SU-DHL-6 (cell line): ENCODE measurements at regions not wholly inside any gene's neighbourhood (a gene's known extent, or its start where the extent isn't known, plus 50 kb on each side); places are given as distances from the start of the nearest gene placed in this dataset.
"Not testable (repeated sequence)": the region's sequence is repeated elsewhere in the genome, so short reads cannot be mapped to it uniquely, and the experiment has no call there.

Experiments used
- H2AFZ ChIP-seq: fragments of 200-600 bp; sonication (generic); 2 replicates; pipeline ENCODE4 v1.6.1; 2014; ENCODE audit warnings: low read depth, mild to moderate bottlenecking, moderate library complexity, mixed read lengths, antibody characterized with exemption, low read length; ENCODE audit not compliant: severe bottlenecking
- H3F3A ChIP-seq: fragments of 200-600 bp; shearing (Covaris generic); 2 replicates; pipeline ENCODE4 v1.6.0; 2016; ENCODE audit warnings: antibody characterized with exemption, mild to moderate bottlenecking; ENCODE audit not compliant: insufficient read depth
- H3K27ac ChIP-seq: fragments of 200-600 bp; sonication (generic); 2 replicates; pipeline ENCODE4 v1.5.1; 2016; ENCODE audit warnings: low read depth, mild to moderate bottlenecking, low read length, moderate library complexity, mixed read lengths
- H3K27me3 ChIP-seq: fragments of 200-600 bp; sonication (generic), shearing (Covaris generic); 2 replicates; pipeline ENCODE4 v1.6.0; 2014; ENCODE audit warnings: mild to moderate bottlenecking, low read length
- H3K36me3 ChIP-seq: fragments of 200-600 bp; sonication (generic); 2 replicates; pipeline ENCODE4 v1.6.1; 2014; ENCODE audit warnings: mild to moderate bottlenecking, low read length, mixed read lengths
- H3K4me2 ChIP-seq: fragments of 300-600, 200-600 bp; shearing (Covaris generic), sonication (generic); 2 replicates; pipeline ENCODE4 v1.6.0; 2014; ENCODE audit warnings: low read length, low read depth, mild to moderate bottlenecking; ENCODE audit not compliant: poor library complexity, severe bottlenecking
- H3K4me3 ChIP-seq: fragments of 200-600 bp; sonication (generic); 2 replicates; pipeline ENCODE4 v1.5.1; 2014; ENCODE audit warnings: antibody characterized with exemption, low read length, mild to moderate bottlenecking, mixed read lengths; ENCODE audit not compliant: insufficient read depth, poor library complexity, severe bottlenecking
- H3K79me2 ChIP-seq: fragments of 200-600 bp; sonication (generic); 2 replicates; pipeline ENCODE4 v1.6.1; 2014; ENCODE audit warnings: mild to moderate bottlenecking, low read length, moderate library complexity; ENCODE audit not compliant: insufficient read depth
- H3K9ac ChIP-seq: fragments of 200-600 bp; sonication (generic); 2 replicates; pipeline ENCODE4 v1.7.0; 2014; ENCODE audit warnings: mild to moderate bottlenecking, low read length
- H3K9me2 ChIP-seq: fragments of 200-600 bp; sonication (generic); replicated peaks from 2 replicates; pipeline ENCODE4 v1.6.1; 2014; ENCODE audit warnings: low read length; ENCODE audit not compliant: insufficient read depth
- H3K9me3 ChIP-seq: fragments of 200-600 bp; sonication (generic); 2 replicates; pipeline ENCODE4 v1.6.1; 2014; ENCODE audit warnings: low read length, mixed read lengths; ENCODE audit not compliant: insufficient read depth
- H4K20me1 ChIP-seq: fragments of 200-600 bp; sonication (generic); 2 replicates; pipeline ENCODE4 v1.6.1; 2014; ENCODE audit warnings: low read depth, mild to moderate bottlenecking, antibody characterized with exemption, low read length, moderate library complexity, mixed read lengths
- EZH2phosphoT487 ChIP-seq: fragments of 200-600 bp; sonication (generic), shearing (Covaris generic); conservative IDR thresholded peaks from 2 replicates; pipeline ENCODE4 v1.6.1; 2018; ENCODE audit warnings: mild to moderate bottlenecking, antibody characterized with exemption, low read length, moderate library complexity, mixed read lengths
- TF ChIP-seq, protein P1 (sequence below): fragments of 200-600 bp; sonication (generic); IDR thresholded peaks from one replicate; pipeline ENCODE4 v1.5.1; 2017; ENCODE audit warnings: antibody characterized with exemption, mild to moderate bottlenecking, low read length, moderate library complexity; ENCODE audit not compliant: insufficient read depth, poor library complexity, severe bottlenecking

DNA sequence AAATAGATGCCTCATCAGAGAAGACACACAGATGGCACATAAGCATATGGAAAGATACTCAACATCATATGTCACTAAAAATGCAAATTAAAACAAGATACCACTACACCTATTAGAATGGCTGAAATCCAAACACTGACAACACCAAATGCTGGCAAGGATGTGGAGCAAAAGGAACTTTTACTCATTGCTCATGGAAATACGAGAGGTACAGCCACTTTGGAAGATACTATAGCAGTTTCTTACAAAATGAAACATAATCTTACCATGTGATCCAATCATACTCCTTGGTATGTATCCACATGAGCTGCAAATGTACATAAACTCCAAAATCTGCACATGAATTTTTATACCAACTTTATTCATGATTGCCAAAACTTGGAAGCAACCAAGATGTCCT is 246.0 kb upstream of the ARHGAP42 start:
- Histone ChIP-seq H3K36me3 (no peaks in the 10 kb centered on the region), H3K9me2 (no peaks in the 10 kb centered on the region), H3K79me2 (no peaks in the 10 kb centered on the region), H3K9ac (no peak overlapping the region), H2AFZ (no peak overlapping the region), H3K4me2 (no peak overlapping the region), H4K20me1 (no peaks in the 10 kb centered on the region), H3K4me3 (no peak overlapping the region), H3K9me3 (no peaks in the 10 kb centered on the region), H3F3A (no peaks in the 10 kb centered on the region), H3K27me3 (no peaks in the 10 kb centered on the region), H3K27ac (no peak overlapping the region)
- TF ChIP-seq, protein P1, sequence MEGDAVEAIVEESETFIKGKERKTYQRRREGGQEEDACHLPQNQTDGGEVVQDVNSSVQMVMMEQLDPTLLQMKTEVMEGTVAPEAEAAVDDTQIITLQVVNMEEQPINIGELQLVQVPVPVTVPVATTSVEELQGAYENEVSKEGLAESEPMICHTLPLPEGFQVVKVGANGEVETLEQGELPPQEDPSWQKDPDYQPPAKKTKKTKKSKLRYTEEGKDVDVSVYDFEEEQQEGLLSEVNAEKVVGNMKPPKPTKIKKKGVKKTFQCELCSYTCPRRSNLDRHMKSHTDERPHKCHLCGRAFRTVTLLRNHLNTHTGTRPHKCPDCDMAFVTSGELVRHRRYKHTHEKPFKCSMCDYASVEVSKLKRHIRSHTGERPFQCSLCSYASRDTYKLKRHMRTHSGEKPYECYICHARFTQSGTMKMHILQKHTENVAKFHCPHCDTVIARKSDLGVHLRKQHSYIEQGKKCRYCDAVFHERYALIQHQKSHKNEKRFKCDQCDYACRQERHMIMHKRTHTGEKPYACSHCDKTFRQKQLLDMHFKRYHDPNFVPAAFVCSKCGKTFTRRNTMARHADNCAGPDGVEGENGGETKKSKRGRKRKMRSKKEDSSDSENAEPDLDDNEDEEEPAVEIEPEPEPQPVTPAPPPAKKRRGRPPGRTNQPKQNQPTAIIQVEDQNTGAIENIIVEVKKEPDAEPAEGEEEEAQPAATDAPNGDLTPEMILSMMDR: no peak
- no peak for TF ChIP-seq EZH2phosphoT487

DNA sequence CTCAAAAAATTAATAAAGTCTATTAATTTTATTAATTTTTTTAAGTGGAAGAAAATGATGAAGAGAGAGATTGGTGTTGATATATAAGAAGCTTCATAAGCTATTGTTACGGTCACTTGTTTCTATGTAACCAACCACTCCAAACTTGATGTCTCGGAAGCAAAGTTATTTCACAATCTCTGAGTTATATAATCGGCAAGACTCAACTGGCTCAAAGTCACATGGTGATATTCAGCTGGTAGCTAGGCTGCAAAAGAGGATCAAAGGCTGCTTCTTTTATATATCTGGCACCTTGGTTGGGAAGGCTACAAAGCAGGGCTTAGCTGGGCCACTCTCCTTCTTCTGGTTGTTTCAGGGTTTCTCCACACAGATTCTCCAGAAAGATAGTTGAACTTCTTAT is 245.1 kb upstream of the ARHGAP42 start:
- H3K4me2 ChIP-seq: no peak overlapping the region
- no peak for TF ChIP-seq EZH2phosphoT487
- TF ChIP-seq, protein P1: no peak

DNA sequence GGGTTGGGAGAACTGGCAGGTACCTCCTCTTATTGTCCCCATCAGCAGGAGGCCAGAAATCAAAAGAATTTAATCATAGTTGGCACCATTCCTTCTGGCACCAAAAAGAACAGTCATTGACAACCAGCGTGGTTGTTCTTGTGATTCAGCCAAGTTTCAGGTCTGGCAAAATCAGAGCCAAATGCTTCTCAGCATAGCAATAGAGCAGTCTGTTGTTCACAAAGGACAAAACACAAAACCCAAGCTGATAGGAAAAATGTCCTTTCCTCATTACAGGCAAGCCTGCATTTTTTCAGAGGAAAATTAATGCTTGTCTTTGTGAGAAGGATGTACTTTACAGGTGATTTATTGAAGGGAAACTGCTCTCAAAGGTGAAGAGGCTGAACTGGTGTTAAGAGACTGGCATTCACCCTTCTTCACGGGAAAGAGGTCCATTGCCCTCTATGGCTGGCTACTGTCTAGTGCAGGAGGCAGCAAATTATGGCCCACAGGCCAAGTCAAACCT is 241.8 kb upstream of the ARHGAP42 start:
- Histone ChIP-seq H3K9me3 (no peaks in the 10 kb centered on the region), H2AFZ (no peak overlapping the region), H3K79me2 (no peaks in the 10 kb centered on the region), H4K20me1 (no peaks in the 10 kb centered on the region), H3K9me2 (no peaks in the 10 kb centered on the region; the same call in 1 of the 2 replicates), H3K4me3 (no peak overlapping the region), H3K27me3 (no peaks in the 10 kb centered on the region), H3K9ac (no peak overlapping the region), H3K4me2 (no peak overlapping the region), H3F3A (no peaks in the 10 kb centered on the region), H3K36me3 (no peaks in the 10 kb centered on the region), H3K27ac (no peak overlapping the region)
- TF ChIP-seq EZH2phosphoT487: no peak
- TF ChIP-seq, protein P1: no peak

More for the DNA sequence above, 245.1 kb upstream of the ARHGAP42 start:
- Histone ChIP-seq H3K9me3 (no peaks in the 10 kb centered on the region), H3K9ac (no peak overlapping the region), H3K36me3 (no peaks in the 10 kb centered on the region), H3K79me2 (no peaks in the 10 kb centered on the region), H3K4me3 (no peak overlapping the region), H3K9me2 (no peaks in the 10 kb centered on the region), H4K20me1 (no peaks in the 10 kb centered on the region), H2AFZ (no peak overlapping the region), H3K27me3 (no peaks in the 10 kb centered on the region), H3K27ac (no peak overlapping the region), H3F3A (no peaks in the 10 kb centered on the region)

DNA sequence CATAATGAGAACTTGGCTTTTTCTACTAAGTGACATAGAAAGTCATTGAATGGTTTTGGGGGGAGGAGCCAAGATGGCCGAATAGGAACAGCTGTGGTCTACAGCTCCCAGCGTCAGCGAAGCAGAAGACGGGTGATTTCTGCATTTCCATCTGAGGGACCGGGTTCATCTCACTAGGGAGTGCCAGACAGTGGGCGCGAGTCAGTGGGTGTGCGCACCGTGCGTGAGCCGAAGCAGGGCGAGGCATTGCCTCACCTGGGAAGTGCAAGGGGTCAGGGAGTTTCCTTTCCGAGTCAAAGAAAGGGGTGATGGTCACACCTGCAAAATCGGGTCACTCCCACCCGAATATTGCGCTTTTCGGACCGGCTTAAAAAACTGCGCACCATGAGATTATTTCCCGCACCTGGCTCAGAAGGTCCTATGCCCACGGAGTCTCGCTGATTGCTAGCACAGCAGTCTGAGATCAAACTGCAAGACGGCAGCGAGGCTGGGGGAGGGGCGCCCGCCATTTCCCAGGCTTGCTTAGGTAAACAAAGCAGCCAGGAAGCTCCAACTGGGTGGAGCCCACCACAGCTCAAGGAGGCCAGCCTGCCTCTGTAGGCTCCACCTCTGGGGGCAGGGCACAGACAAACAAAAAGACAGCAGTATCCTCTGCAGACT is 235.2 kb upstream of the ARHGAP42 start:
- H3K9ac ChIP-seq, H3K4me2 ChIP-seq, H3K27ac ChIP-seq, H3K9me3 ChIP-seq, H2AFZ ChIP-seq, H3K9me2 ChIP-seq, H3K27me3 ChIP-seq, H3K79me2 ChIP-seq, H4K20me1 ChIP-seq, H3K4me3 ChIP-seq, H3K36me3 ChIP-seq, H3F3A ChIP-seq: not testable (repeated sequence)
